ENCODE measurements at regions not wholly inside any gene's neighbourhood (a gene's known extent, or its start where the extent isn't known, plus 50 kb on each side); places are given as distances from the start of the nearest gene placed in this dataset.

DNA sequence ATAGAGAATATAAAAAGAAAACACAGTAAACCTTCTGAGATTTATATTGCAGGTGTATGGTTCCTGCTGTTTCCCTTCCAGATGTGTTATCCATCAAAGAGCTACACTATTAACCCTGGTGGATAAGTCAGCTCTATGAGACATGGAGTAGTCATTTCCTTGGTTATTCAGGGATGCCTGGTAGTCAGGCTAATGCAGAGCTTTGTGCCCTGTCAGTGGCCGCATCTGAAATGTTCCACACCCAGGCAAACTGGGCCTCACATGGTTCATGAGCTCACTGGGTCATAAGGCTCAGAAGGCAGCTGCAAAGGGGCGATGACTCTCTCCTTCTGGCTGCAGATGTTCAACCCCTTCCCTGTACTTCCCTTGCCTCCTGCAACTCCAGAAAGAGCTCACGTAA, 473.6 kb downstream of the EPHA7 start:
- no peak for DNase-seq
- no peak for ATAC-seq

DNA sequence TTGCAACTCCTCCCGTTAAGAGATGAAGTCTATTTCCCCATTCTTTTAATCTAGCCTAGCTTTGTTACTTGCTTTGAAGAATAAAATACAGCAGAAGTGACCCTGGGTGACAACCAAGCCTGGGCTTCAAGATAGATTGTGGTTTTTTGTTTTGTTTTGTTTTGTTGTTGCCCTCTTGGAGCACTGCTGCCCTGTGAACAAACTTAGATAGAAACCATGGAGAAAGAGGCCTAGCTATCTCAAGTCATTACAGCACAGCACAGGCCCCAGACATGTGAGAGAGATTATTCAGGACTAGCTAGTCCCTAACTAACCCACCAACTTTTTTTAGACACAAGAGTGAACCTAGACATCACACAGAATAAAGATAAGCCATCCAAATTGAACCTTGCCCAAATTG, 475.2 kb downstream of the EPHA7 start:
- Histone ChIP-seq H3K27ac (no peak overlapping the region), H3K9me3 (no peaks in the 10 kb centered on the region), H3K4me1 (no peaks in the 10 kb centered on the region), H3K4me3 (no peak overlapping the region), H3K36me3 (no peaks in the 10 kb centered on the region), H3K27me3 (ENCODE audit: low read depth) (no peaks in the 10 kb centered on the region)
- no peak for ATAC-seq
- TF ChIP-seq, protein P1, sequence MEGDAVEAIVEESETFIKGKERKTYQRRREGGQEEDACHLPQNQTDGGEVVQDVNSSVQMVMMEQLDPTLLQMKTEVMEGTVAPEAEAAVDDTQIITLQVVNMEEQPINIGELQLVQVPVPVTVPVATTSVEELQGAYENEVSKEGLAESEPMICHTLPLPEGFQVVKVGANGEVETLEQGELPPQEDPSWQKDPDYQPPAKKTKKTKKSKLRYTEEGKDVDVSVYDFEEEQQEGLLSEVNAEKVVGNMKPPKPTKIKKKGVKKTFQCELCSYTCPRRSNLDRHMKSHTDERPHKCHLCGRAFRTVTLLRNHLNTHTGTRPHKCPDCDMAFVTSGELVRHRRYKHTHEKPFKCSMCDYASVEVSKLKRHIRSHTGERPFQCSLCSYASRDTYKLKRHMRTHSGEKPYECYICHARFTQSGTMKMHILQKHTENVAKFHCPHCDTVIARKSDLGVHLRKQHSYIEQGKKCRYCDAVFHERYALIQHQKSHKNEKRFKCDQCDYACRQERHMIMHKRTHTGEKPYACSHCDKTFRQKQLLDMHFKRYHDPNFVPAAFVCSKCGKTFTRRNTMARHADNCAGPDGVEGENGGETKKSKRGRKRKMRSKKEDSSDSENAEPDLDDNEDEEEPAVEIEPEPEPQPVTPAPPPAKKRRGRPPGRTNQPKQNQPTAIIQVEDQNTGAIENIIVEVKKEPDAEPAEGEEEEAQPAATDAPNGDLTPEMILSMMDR (IDR thresholded peaks at IDR 0.05), result no peak
- no peak for DNase-seq
- intact Hi-C loops (cut with DNase I), result no loop called here

More for the DNA sequence above, 473.6 kb downstream of the EPHA7 start:
- TF ChIP-seq, protein P1 (IDR thresholded peaks at IDR 0.05), result no peak
- H3K36me3 ChIP-seq, result no peaks in the 10 kb centered on the region
- no peaks in the 10 kb centered on the region for H3K27me3 ChIP-seq (ENCODE audit: low read depth)
- H3K4me1 ChIP-seq, result no peaks in the 10 kb centered on the region
- intact Hi-C loops (cut with DNase I), result no loop called here
- H3K9me3 ChIP-seq, result no peaks in the 10 kb centered on the region
- no peak overlapping the region for H3K4me3 ChIP-seq
- H3K27ac ChIP-seq, result no peak overlapping the region

DNA sequence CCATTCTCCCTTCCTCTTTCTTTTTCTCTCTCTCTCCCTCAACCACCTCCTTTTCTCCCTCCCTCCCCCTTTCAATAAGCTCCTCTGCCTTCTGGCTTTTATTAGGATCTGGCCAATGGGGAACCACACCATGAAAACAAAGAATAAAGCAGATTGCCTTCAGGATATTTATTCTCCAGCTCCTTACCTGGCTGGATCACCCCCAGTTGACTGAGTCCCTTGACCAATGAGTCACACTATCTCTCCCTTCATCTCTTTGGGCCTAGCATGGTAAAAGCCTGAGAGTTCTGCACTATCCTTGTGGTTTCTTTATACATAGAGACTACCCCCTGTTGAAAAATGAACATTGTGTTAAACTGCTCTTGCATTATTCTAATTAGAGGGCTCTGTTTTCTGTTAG, 476.8 kb downstream of the EPHA7 start:
- DNase-seq, result no peak
- TF ChIP-seq, protein P1 (IDR thresholded peaks at IDR 0.05), result no peak
- H3K27ac ChIP-seq, result no peak overlapping the region
- no peaks in the 10 kb centered on the region for H3K9me3 ChIP-seq
- no peaks in the 10 kb centered on the region for H3K36me3 ChIP-seq
- intact Hi-C loops (cut with DNase I), result no loop called here
- no peak overlapping the region for H3K4me3 ChIP-seq
- H3K27me3 ChIP-seq (ENCODE audit: low read depth), result no peaks in the 10 kb centered on the region
- ATAC-seq, result no peak
- H3K4me1 ChIP-seq, result no peaks in the 10 kb centered on the region

- Histone ChIP-seq H3K27me3 (ENCODE audit: low read depth) (no peaks in the 10 kb centered on the region), H3K27ac (no peak overlapping the region), H3K4me3 (no peak overlapping the region), H3K9me3 (no peaks in the 10 kb centered on the region), H3K4me1 (no peaks in the 10 kb centered on the region), H3K36me3 (no peaks in the 10 kb centered on the region)
- ATAC-seq, result no peak
- intact Hi-C loops (cut with DNase I), result no loop called here
- TF ChIP-seq, protein P1 (IDR thresholded peaks at IDR 0.05), result no peak
- DNase-seq, result no peak
Measured at GRCh38 chr6:92934625-92935024, 484.7 kb downstream of the EPHA7 start.

DNA sequence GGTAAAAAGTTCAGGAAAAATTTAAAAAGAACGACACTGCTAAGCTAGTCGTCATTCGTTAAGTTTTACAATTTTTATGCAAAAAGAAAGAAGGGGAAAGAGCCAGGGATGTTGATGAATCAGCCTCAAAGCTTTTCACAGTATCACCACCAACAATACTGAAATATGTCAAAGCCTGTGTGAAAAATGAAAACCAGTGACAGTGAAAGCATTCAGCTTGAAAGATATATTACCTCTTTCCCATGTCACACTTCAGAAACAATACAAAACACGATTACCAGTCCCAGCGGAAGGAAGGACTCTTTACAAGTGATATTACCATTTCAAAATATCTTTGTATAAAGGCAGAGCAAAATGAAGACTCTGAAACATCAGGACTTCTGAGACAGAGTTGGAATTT, 489.2 kb downstream of the EPHA7 start:
- no peaks in the 10 kb centered on the region for H3K4me1 ChIP-seq
- H3K9me3 ChIP-seq, result no peaks in the 10 kb centered on the region
- H3K36me3 ChIP-seq, result no peaks in the 10 kb centered on the region
- H3K4me3 ChIP-seq, result no peak overlapping the region
- DNase-seq (no peak), ATAC-seq (no peak)
- no peaks in the 10 kb centered on the region for H3K27me3 ChIP-seq (ENCODE audit: low read depth)
- intact Hi-C loops (cut with DNase I), result no loop called here
- H3K27ac ChIP-seq, result no peak overlapping the region
- TF ChIP-seq, protein P1 (IDR thresholded peaks at IDR 0.05), result no peak

All from lower lobe of right lung (tissue), 2 donors.